ENCODE measurements at regions not wholly inside any gene's neighbourhood (a gene's known extent, or its start where the extent isn't known, plus 50 kb on each side); places are given as distances from the start of the nearest gene placed in this dataset.

GRCh38 chr15:47203993-47204392, 513.3 kb upstream of the SEMA6D start:
- Histone ChIP-seq H3K4me1 (no peaks in the 10 kb centered on the region), H3K4me3 (no peak overlapping the region), H3K9me3 (replicated peaks) (no peaks in the 10 kb centered on the region), H3K27me3 (ENCODE audit: low read depth) (no peaks in the 10 kb centered on the region), H3K27ac (replicated peaks) (no peak overlapping the region), H3K36me3 (no peaks in the 10 kb centered on the region)
- TF ChIP-seq CTCF (IDR thresholded peaks at IDR 0.05; ENCODE audit: borderline replicate concordance): no peak
- no peak for DNase-seq
- intact Hi-C loops (cut with micrococcal nuclease): no loop called here

GRCh38 chr15:47206358-47206978, 510.8 kb upstream of the SEMA6D start:
- no peak for TF ChIP-seq CTCF (IDR thresholded peaks at IDR 0.05; ENCODE audit: borderline replicate concordance)
- DNase-seq: no peak
- H3K4me3 ChIP-seq: no peak overlapping the region
- no peaks in the 10 kb centered on the region for H3K4me1 ChIP-seq
- H3K27me3 ChIP-seq (ENCODE audit: low read depth): no peaks in the 10 kb centered on the region
- H3K27ac ChIP-seq (replicated peaks): no peak overlapping the region
- H3K36me3 ChIP-seq: no peaks in the 10 kb centered on the region
- intact Hi-C loops (cut with micrococcal nuclease): no loop called here
- no peaks in the 10 kb centered on the region for H3K9me3 ChIP-seq (replicated peaks)

- DNase-seq: no peak
- H3K4me3 ChIP-seq: no peak overlapping the region
- H3K27ac ChIP-seq (replicated peaks): no peak overlapping the region
- intact Hi-C loops (cut with micrococcal nuclease): no loop called here
- H3K9me3 ChIP-seq (replicated peaks): no peaks in the 10 kb centered on the region
- no peaks in the 10 kb centered on the region for H3K36me3 ChIP-seq
- no peak for TF ChIP-seq CTCF (IDR thresholded peaks at IDR 0.05; ENCODE audit: borderline replicate concordance)
- H3K27me3 ChIP-seq (ENCODE audit: low read depth): peaks cover 11% of the 10 kb centered on the region
- no peaks in the 10 kb centered on the region for H3K4me1 ChIP-seq
Observed at GRCh38 chr15:47209591-47209990, 507.7 kb upstream of the SEMA6D start.

- H3K4me1 ChIP-seq: no peaks in the 10 kb centered on the region
- intact Hi-C loops (cut with micrococcal nuclease): no loop called here
- peaks cover 11% of the 10 kb centered on the region for H3K27me3 ChIP-seq (ENCODE audit: low read depth)
- H3K4me3 ChIP-seq: no peak overlapping the region
- H3K9me3 ChIP-seq (replicated peaks): no peaks in the 10 kb centered on the region
- DNase-seq: no peak
- H3K27ac ChIP-seq (replicated peaks): no peak overlapping the region
- no peaks in the 10 kb centered on the region for H3K36me3 ChIP-seq
- no peak for TF ChIP-seq CTCF (IDR thresholded peaks at IDR 0.05; ENCODE audit: borderline replicate concordance)
Observed at GRCh38 chr15:47212222-47213010, 504.9 kb upstream of the SEMA6D start.

- Histone ChIP-seq H3K4me1 (no peaks in the 10 kb centered on the region), H3K36me3 (no peaks in the 10 kb centered on the region), H3K27ac (replicated peaks) (no peak overlapping the region), H3K27me3 (ENCODE audit: low read depth) (peaks cover 11% of the 10 kb centered on the region), H3K4me3 (no peak overlapping the region), H3K9me3 (replicated peaks) (no peaks in the 10 kb centered on the region)
- intact Hi-C loops (cut with micrococcal nuclease): no loop called here
- TF ChIP-seq CTCF (IDR thresholded peaks at IDR 0.05; ENCODE audit: borderline replicate concordance): no peak
- DNase-seq: no peak
Observed at GRCh38 chr15:47213883-47214282, 503.4 kb upstream of the SEMA6D start.
